NCI-H1694 treated with DMSO at 0.1 percent for 48 hours (cell line): ENCODE measurements at regions not wholly inside any gene's neighbourhood (a gene's known extent, or its start where the extent isn't known, plus 50 kb on each side); places are given as distances from the start of the nearest gene placed in this dataset.

Source experiments
- DNase-seq: peaks from one replicate; lab custom pipeline; 2025; lab: John Stamatoyannopoulos, UW

- DNase-seq, result no peak
These were observed 228.6 kb downstream of the TTLL7 start for GRCh38 chr1:83770319-83770661.

- DNase-seq, result peak; percentile 70
These were observed 229.2 kb downstream of the TTLL7 start for GRCh38 chr1:83769594-83770318.

GRCh38 chr1:83769072-83769471, 229.9 kb downstream of the TTLL7 start:
- peak; percentile 21 for DNase-seq

GRCh38 chr1:83766241-83766691, 232.7 kb downstream of the TTLL7 start:
- DNase-seq, result no peak

GRCh38 chr1:83765125-83765524, 233.8 kb downstream of the TTLL7 start:
- no peak for DNase-seq

GRCh38 chr1:83764209-83764608, 234.7 kb downstream of the TTLL7 start:
- no peak for DNase-seq

- no peak for DNase-seq
These were observed 235.4 kb downstream of the TTLL7 start for GRCh38 chr1:83763361-83764095.

GRCh38 chr1:83762416-83762815, 236.5 kb downstream of the TTLL7 start:
- DNase-seq, result no peak

- DNase-seq, result no peak
These were observed 236.9 kb downstream of the TTLL7 start for GRCh38 chr1:83762039-83762365.

- DNase-seq, result no peak
These were observed 237.5 kb downstream of the TTLL7 start for GRCh38 chr1:83761167-83762038.

- DNase-seq, result no peak
These were observed 238.5 kb downstream of the TTLL7 start for GRCh38 chr1:83760226-83761021.

GRCh38 chr1:83756984-83757717, 241.8 kb downstream of the TTLL7 start:
- DNase-seq, result no peak

- DNase-seq, result no peak
These were observed 247.3 kb downstream of the TTLL7 start for GRCh38 chr1:83751602-83752001.

GRCh38 chr1:83750201-83750600, 248.7 kb downstream of the TTLL7 start:
- no peak for DNase-seq

- DNase-seq, result no peak
These were observed 251.0 kb downstream of the TTLL7 start for GRCh38 chr1:83747853-83748482.

GRCh38 chr1:83746234-83746633, 252.7 kb downstream of the TTLL7 start:
- no peak for DNase-seq

- no peak for DNase-seq
These were observed 256.5 kb downstream of the TTLL7 start for GRCh38 chr1:83742446-83742845.

GRCh38 chr1:83741770-83742169, 257.2 kb downstream of the TTLL7 start:
- no peak for DNase-seq

GRCh38 chr1:83741348-83741747, 257.6 kb downstream of the TTLL7 start:
- no peak for DNase-seq

GRCh38 chr1:83735526-83735925, 263.4 kb downstream of the TTLL7 start:
- no peak for DNase-seq

GRCh38 chr1:83734420-83734819, 264.5 kb downstream of the TTLL7 start:
- no peak for DNase-seq
